ENCODE measurements at regions not wholly inside any gene's neighbourhood (a gene's known extent, or its start where the extent isn't known, plus 50 kb on each side); places are given as distances from the start of the nearest gene placed in this dataset.

DNA sequence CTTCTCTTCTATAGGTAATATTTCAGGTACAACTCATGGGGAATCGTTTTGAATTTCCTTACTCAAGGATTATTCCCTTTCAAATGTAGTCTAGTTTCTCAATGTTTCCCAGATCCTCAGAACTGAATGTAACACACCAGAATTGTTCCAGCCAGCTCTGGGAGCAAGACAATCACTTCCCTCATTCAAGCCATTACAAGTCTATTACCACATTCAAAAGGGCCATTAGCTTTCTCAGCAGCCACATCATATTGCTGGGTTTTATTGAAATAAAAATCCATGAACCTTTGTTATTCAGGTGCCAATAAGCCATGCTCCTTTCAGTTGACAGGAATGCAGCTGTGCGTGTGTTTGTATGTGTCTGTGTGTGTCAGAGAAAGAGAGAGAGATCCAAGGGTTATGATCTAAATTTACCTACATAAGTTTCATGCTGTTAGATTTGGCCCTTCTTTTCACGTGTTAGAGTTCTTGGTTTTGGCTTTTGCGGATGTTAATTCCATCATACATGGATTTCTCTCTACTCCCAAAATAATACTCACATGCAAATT is 357.7 kb downstream of the BCAT1 start (continued):
- TF ChIP-seq HMGN3 (IDR thresholded peaks at IDR 0.05; ENCODE audit: borderline replicate concordance, extremely low read depth, insufficient read length, low read depth, low read length): no peak
- TF ChIP-seq, protein P1, sequence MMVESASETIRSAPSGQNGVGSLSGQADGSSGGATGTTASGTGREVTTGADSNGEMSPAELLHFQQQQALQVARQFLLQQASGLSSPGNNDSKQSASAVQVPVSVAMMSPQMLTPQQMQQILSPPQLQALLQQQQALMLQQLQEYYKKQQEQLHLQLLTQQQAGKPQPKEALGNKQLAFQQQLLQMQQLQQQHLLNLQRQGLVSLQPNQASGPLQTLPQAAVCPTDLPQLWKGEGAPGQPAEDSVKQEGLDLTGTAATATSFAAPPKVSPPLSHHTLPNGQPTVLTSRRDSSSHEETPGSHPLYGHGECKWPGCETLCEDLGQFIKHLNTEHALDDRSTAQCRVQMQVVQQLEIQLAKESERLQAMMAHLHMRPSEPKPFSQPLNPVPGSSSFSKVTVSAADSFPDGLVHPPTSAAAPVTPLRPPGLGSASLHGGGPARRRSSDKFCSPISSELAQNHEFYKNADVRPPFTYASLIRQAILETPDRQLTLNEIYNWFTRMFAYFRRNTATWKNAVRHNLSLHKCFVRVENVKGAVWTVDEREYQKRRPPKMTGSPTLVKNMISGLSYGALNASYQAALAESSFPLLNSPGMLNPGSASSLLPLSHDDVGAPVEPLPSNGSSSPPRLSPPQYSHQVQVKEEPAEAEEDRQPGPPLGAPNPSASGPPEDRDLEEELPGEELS (CRISPR knock-in tag; IDR thresholded peaks at IDR 0.05; ENCODE audit: borderline replicate concordance): no peak
- no peak for TF ChIP-seq MEF2A (IDR thresholded peaks at IDR 0.05; ENCODE audit: control insufficient read depth, low read depth, low read length)
- no peak for TF ChIP-seq NBN (IDR thresholded peaks at IDR 0.05; ENCODE audit: low read depth)
- no peak for TF ChIP-seq HNRNPL (IDR thresholded peaks at IDR 0.05; ENCODE audit: low read depth, low read length)
- TF ChIP-seq DIDO1 (tag; IDR thresholded peaks at IDR 0.05; ENCODE audit: low read depth): no peak
- no peak for TF ChIP-seq ELF2 (CRISPR knock-in tag; IDR thresholded peaks at IDR 0.05)
- TF ChIP-seq SMAD4 (CRISPR knock-in tag; conservative IDR thresholded peaks at IDR 0.05): no peak
- no peak for TF ChIP-seq MCM5 (IDR thresholded peaks at IDR 0.05; ENCODE audit: low read depth)

DNA sequence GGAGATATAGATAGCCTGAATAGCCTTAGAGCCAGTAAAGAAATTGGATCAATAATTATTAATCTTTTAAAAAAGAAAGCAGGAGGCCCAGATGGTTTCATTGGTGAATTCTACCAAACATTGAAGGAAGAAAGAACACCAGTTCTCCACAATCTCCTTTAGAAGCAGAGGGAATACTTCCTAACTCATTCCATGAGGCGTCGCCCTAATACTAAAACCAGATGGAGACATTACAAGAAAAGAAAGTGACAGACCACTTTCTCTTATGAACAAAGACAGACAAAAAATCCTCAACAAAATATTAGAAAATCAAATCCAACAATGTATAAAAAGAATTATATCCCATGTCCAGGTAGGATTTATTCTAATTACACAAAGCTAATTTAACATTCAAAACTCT is 362.6 kb downstream of the BCAT1 start:
- no peak overlapping the region for H3K4me3 ChIP-seq
- no peaks in the 10 kb centered on the region for H4K20me1 ChIP-seq (replicated peaks; ENCODE audit: control insufficient read depth, insufficient read depth, low read length)
- POLR2A ChIA-PET: no interaction called here
- H3K27ac ChIP-seq (ENCODE audit: extremely low read depth, low read depth, low read length): no peak overlapping the region
- in situ Hi-C loops (cut with MboI): no loop called here
- H2AFZ ChIP-seq (ENCODE audit: low read depth, low read length): no peak overlapping the region
- no peaks in the 10 kb centered on the region for H3K9me3 ChIP-seq (replicated peaks; ENCODE audit: control insufficient read depth, insufficient read depth, low read depth, low read length)
- ATAC-seq: no peak
- peak in 1 of 4 experiments; percentile 23 for DNase-seq (ENCODE audit: extremely low read depth in 1 of 4, low spot score in 3 of 4)
- no peaks in the 10 kb centered on the region; a peak in 1 of 5 replicates for H3K4me1 ChIP-seq (replicated peaks in 1 of 2; ENCODE audit: control insufficient read depth in 2 of 2, insufficient read depth in 2 of 2, low read length in 2 of 2)
- no peak overlapping the region for H3K4me2 ChIP-seq (ENCODE audit: insufficient read depth, low read length)
- WGBS (ENCODE audit: insufficient coverage, low coverage, missing lambda C conversion rate): 3% methylated on average over 2 of the region's 2 CpGs
- H3K79me2 ChIP-seq (ENCODE audit: control insufficient read depth, insufficient read depth, low read length): no peaks in the 10 kb centered on the region
- H3K36me3 ChIP-seq (ENCODE audit: control insufficient read depth, insufficient read depth, low read length): no peaks in the 10 kb centered on the region
- no TSS peak for BruUV-seq (replicated peaks)
- FAIRE-seq: no peak
- intact Hi-C loops (cut with micrococcal nuclease): loop anchor here (1.0 kb wide), 2 partner anchors 142 to 193 kb away; no protein-coding TSS in a partner anchor
- CTCF ChIA-PET (ENCODE audit: low intra/inter-chr PET ratio): interaction anchor here (0.6 to 2.3 kb wide), 5 partner anchors 11 to 251 kb away, joined by 3 to 7 read pairs (median 5); no protein-coding TSS in a partner anchor
- no peaks in the 10 kb centered on the region; a peak in 1 of 5 replicates for H3K27me3 ChIP-seq (ENCODE audit: control insufficient read depth in 2 of 2, insufficient read depth in 2 of 2, low read length in 2 of 2)
- H3K9me1 ChIP-seq (ENCODE audit: control insufficient read depth, insufficient read depth, low read length): no peaks in the 10 kb centered on the region
- no peak overlapping the region for H3K9ac ChIP-seq (ENCODE audit: insufficient read depth in 1 of 2, low read depth in 2 of 2, low read length in 2 of 2)
- no peak for TF ChIP-seq ZNF24 (IDR thresholded peaks at IDR 0.05)
- no peak for TF ChIP-seq GATA2 (CRISPR knock-in tag; IDR thresholded peaks at IDR 0.05)
- no peak for TF ChIP-seq FOXP1 (CRISPR knock-in tag; IDR thresholded peaks at IDR 0.05)
- TF ChIP-seq, protein P2, sequence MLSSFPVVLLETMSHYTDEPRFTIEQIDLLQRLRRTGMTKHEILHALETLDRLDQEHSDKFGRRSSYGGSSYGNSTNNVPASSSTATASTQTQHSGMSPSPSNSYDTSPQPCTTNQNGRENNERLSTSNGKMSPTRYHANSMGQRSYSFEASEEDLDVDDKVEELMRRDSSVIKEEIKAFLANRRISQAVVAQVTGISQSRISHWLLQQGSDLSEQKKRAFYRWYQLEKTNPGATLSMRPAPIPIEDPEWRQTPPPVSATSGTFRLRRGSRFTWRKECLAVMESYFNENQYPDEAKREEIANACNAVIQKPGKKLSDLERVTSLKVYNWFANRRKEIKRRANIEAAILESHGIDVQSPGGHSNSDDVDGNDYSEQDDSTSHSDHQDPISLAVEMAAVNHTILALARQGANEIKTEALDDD (IDR thresholded peaks at IDR 0.05): no peak
